ENCODE measurements at regions not wholly inside any gene's neighbourhood (a gene's known extent, or its start where the extent isn't known, plus 50 kb on each side); places are given as distances from the start of the nearest gene placed in this dataset.

GRCh38 chr16:64309398-64310110, 812.3 kb downstream of the CDH11 start:
- no peaks in the 10 kb centered on the region for H3K9me3 ChIP-seq (ENCODE audit: control insufficient read depth, low read depth, low read length)
- H3K36me3 ChIP-seq (ENCODE audit: control insufficient read depth in 2 of 2, extremely low read depth in 1 of 2, insufficient read depth in 2 of 2, low read length in 2 of 2) = no peaks in the 10 kb centered on the region
- no peak overlapping the region for H3K27ac ChIP-seq (ENCODE audit: control insufficient read depth, insufficient read depth, low read length)
- DNase-seq (ENCODE audit: low read depth, low spot score) (no peak), FAIRE-seq (no peak)
- H3K4me1 ChIP-seq (ENCODE audit: control insufficient read depth, extremely low read depth, insufficient read depth, low read length) = no peaks in the 10 kb centered on the region
- no peak overlapping the region for H3K4me2 ChIP-seq (ENCODE audit: control insufficient read depth, extremely low read depth, insufficient read depth, low read depth, low read length)
- TF ChIP-seq CTCF (optimal IDR thresholded peaks at IDR 0.05 in 1 of 3, IDR thresholded peaks at IDR 0.05 in 1 of 3, conservative IDR thresholded peaks at IDR 0.05 in 1 of 3; ENCODE audit: extremely low read depth in 1 of 3, insufficient read depth in 2 of 3, low read length in 3 of 3) = no peak
- no peak for TF ChIP-seq EZH2 (IDR thresholded peaks at IDR 0.05; ENCODE audit: low read length)
- H4K20me1 ChIP-seq (ENCODE audit: control insufficient read depth, extremely low read depth, insufficient read depth, low read length) = no peaks in the 10 kb centered on the region
- H3K4me3 ChIP-seq (ENCODE audit: control insufficient read depth in 2 of 3, extremely low read depth in 1 of 3, insufficient read depth in 2 of 3, low read depth in 1 of 3, low read length in 3 of 3) = no peak overlapping the region
- no peaks in the 10 kb centered on the region for H3K79me2 ChIP-seq (ENCODE audit: control insufficient read depth, insufficient read depth, low read length)
- H3K9ac ChIP-seq (ENCODE audit: control insufficient read depth, extremely low read depth, insufficient read depth, low read length) = no peak overlapping the region
- no peaks in the 10 kb centered on the region for H3K27me3 ChIP-seq (ENCODE audit: control insufficient read depth, extremely low read depth, insufficient read depth, low read length)
- dilution Hi-C loops (cut with MboI; ENCODE audit: extremely low pct_ligation_motif_present, low sequenced_read_pairs) = no loop called here
- H3K9me1 ChIP-seq (ENCODE audit: control insufficient read depth, extremely low read depth, insufficient read depth, low read length) = no peaks in the 10 kb centered on the region
- no peak overlapping the region for H2AFZ ChIP-seq (ENCODE audit: control insufficient read depth, low read length)

- H3K4me3 ChIP-seq (ENCODE audit: control insufficient read depth in 2 of 3, extremely low read depth in 1 of 3, insufficient read depth in 2 of 3, low read depth in 1 of 3, low read length in 3 of 3) = no peak overlapping the region
- H3K4me1 ChIP-seq (ENCODE audit: control insufficient read depth, extremely low read depth, insufficient read depth, low read length) = no peaks in the 10 kb centered on the region
- H4K20me1 ChIP-seq (ENCODE audit: control insufficient read depth, extremely low read depth, insufficient read depth, low read length) = no peaks in the 10 kb centered on the region
- H3K9me1 ChIP-seq (ENCODE audit: control insufficient read depth, extremely low read depth, insufficient read depth, low read length) = no peaks in the 10 kb centered on the region
- no peaks in the 10 kb centered on the region for H3K27me3 ChIP-seq (ENCODE audit: control insufficient read depth, extremely low read depth, insufficient read depth, low read length)
- FAIRE-seq (no peak), DNase-seq (ENCODE audit: low read depth, low spot score) (no peak)
- no peak overlapping the region for H2AFZ ChIP-seq (ENCODE audit: control insufficient read depth, low read length)
- no peak overlapping the region for H3K9ac ChIP-seq (ENCODE audit: control insufficient read depth, extremely low read depth, insufficient read depth, low read length)
- dilution Hi-C loops (cut with MboI; ENCODE audit: extremely low pct_ligation_motif_present, low sequenced_read_pairs) = no loop called here
- H3K36me3 ChIP-seq (ENCODE audit: control insufficient read depth in 2 of 2, extremely low read depth in 1 of 2, insufficient read depth in 2 of 2, low read length in 2 of 2) = no peaks in the 10 kb centered on the region
- no peak overlapping the region for H3K27ac ChIP-seq (ENCODE audit: control insufficient read depth, insufficient read depth, low read length)
- H3K79me2 ChIP-seq (ENCODE audit: control insufficient read depth, insufficient read depth, low read length) = no peaks in the 10 kb centered on the region
- H3K9me3 ChIP-seq (ENCODE audit: control insufficient read depth, low read depth, low read length) = no peaks in the 10 kb centered on the region
- no peak overlapping the region for H3K4me2 ChIP-seq (ENCODE audit: control insufficient read depth, extremely low read depth, insufficient read depth, low read depth, low read length)
- TF ChIP-seq CTCF (optimal IDR thresholded peaks at IDR 0.05 in 1 of 3, IDR thresholded peaks at IDR 0.05 in 1 of 3, conservative IDR thresholded peaks at IDR 0.05 in 1 of 3; ENCODE audit: extremely low read depth in 1 of 3, insufficient read depth in 2 of 3, low read length in 3 of 3) = no peak
- no peak for TF ChIP-seq EZH2 (IDR thresholded peaks at IDR 0.05; ENCODE audit: low read length)
Observed at GRCh38 chr16:64308721-64309120, 813.1 kb downstream of the CDH11 start.

All from keratinocyte (primary cell).